ENCODE measurements at regions not wholly inside any gene's neighbourhood (a gene's known extent, or its start where the extent isn't known, plus 50 kb on each side); places are given as distances from the start of the nearest gene placed in this dataset.

GRCh38 chr1:38584448-38585355 is 274.9 kb downstream of the RRAGC start:
- TF ChIP-seq FOXP2 (optimal IDR thresholded peaks at IDR 0.05; ENCODE audit: borderline replicate concordance, extremely low read depth, extremely low read length, insufficient read depth) (no peak), TAF1 (IDR thresholded peaks at IDR 0.05; ENCODE audit: borderline replicate concordance, insufficient read depth, low read length) (no peak), REST (IDR thresholded peaks at IDR 0.05; ENCODE audit: insufficient read depth in 1 of 2, low read depth in 2 of 2, low read length in 2 of 2) (no peak), SIN3A (IDR thresholded peaks at IDR 0.05; ENCODE audit: borderline replicate concordance, insufficient read depth, low read length) (no peak), POLR2AphosphoS5 (IDR thresholded peaks at IDR 0.05; ENCODE audit: low read depth, low read length) (no peak)

GRCh38 chr1:38581396-38581795 is 278.2 kb downstream of the RRAGC start:
- TF ChIP-seq FOXP2 (optimal IDR thresholded peaks at IDR 0.05; ENCODE audit: borderline replicate concordance, extremely low read depth, extremely low read length, insufficient read depth) (no peak), POLR2AphosphoS5 (IDR thresholded peaks at IDR 0.05; ENCODE audit: low read depth, low read length) (no peak)

- TF ChIP-seq TAF1 (IDR thresholded peaks at IDR 0.05; ENCODE audit: borderline replicate concordance, insufficient read depth, low read length) (no peak), REST (IDR thresholded peaks at IDR 0.05; ENCODE audit: insufficient read depth in 1 of 2, low read depth in 2 of 2, low read length in 2 of 2) (no peak), POLR2AphosphoS5 (IDR thresholded peaks at IDR 0.05; ENCODE audit: low read depth, low read length) (no peak), FOXP2 (optimal IDR thresholded peaks at IDR 0.05; ENCODE audit: borderline replicate concordance, extremely low read depth, extremely low read length, insufficient read depth) (no peak), SIN3A (IDR thresholded peaks at IDR 0.05; ENCODE audit: borderline replicate concordance, insufficient read depth, low read length) (no peak)
These were observed 279.0 kb downstream of the RRAGC start for GRCh38 chr1:38580594-38580993.

- TF ChIP-seq FOXP2 (optimal IDR thresholded peaks at IDR 0.05; ENCODE audit: borderline replicate concordance, extremely low read depth, extremely low read length, insufficient read depth), result no peak
These were observed 280.5 kb downstream of the RRAGC start for GRCh38 chr1:38579056-38579455.

GRCh38 chr1:38578271-38578951 is 281.2 kb downstream of the RRAGC start:
- TF ChIP-seq TAF1 (IDR thresholded peaks at IDR 0.05; ENCODE audit: borderline replicate concordance, insufficient read depth, low read length) (no peak), SIN3A (IDR thresholded peaks at IDR 0.05; ENCODE audit: borderline replicate concordance, insufficient read depth, low read length) (no peak), FOXP2 (optimal IDR thresholded peaks at IDR 0.05; ENCODE audit: borderline replicate concordance, extremely low read depth, extremely low read length, insufficient read depth) (no peak), REST (IDR thresholded peaks at IDR 0.05; ENCODE audit: insufficient read depth in 1 of 2, low read depth in 2 of 2, low read length in 2 of 2) (no peak), POLR2AphosphoS5 (IDR thresholded peaks at IDR 0.05; ENCODE audit: low read depth, low read length) (no peak)

GRCh38 chr1:38577937-38578270 is 281.7 kb downstream of the RRAGC start:
- TF ChIP-seq REST (IDR thresholded peaks at IDR 0.05; ENCODE audit: insufficient read depth in 1 of 2, low read depth in 2 of 2, low read length in 2 of 2), result no peak
- TF ChIP-seq SIN3A (IDR thresholded peaks at IDR 0.05; ENCODE audit: borderline replicate concordance, insufficient read depth, low read length), result no peak
- TF ChIP-seq POLR2AphosphoS5 (IDR thresholded peaks at IDR 0.05; ENCODE audit: low read depth, low read length), result no peak
- no peak for TF ChIP-seq TAF1 (IDR thresholded peaks at IDR 0.05; ENCODE audit: borderline replicate concordance, insufficient read depth, low read length)
- no peak for TF ChIP-seq FOXP2 (optimal IDR thresholded peaks at IDR 0.05; ENCODE audit: borderline replicate concordance, extremely low read depth, extremely low read length, insufficient read depth)

Data from PFSK-1 (cell line).